Femur (tissue), 1 donor: ENCODE measurements at regions not wholly inside any gene's neighbourhood (a gene's known extent, or its start where the extent isn't known, plus 50 kb on each side); places are given as distances from the start of the nearest gene placed in this dataset.
"Not testable (repeated sequence)": the region's sequence is repeated elsewhere in the genome, so short reads cannot be mapped to it uniquely, and the experiment has no call there.

Experiments
- DNase-seq: peaks from one replicate; pipeline ENCODE4 v3.0.0-alpha.2; 2017

- no peak for DNase-seq
These were observed 280.2 kb downstream of the KCNJ3 start for GRCh38 chr2:154978710-154979109.

GRCh38 chr2:154978244-154978643 lies 279.7 kb downstream of the KCNJ3 start:
- no peak for DNase-seq

GRCh38 chr2:154974041-154974440 lies 275.5 kb downstream of the KCNJ3 start:
- DNase-seq = no peak

GRCh38 chr2:154963511-154963910 lies 265.0 kb downstream of the KCNJ3 start:
- DNase-seq = no peak

- DNase-seq = no peak
These were observed 263.2 kb downstream of the KCNJ3 start for GRCh38 chr2:154961676-154962075.

- DNase-seq = no peak
These were observed 262.5 kb downstream of the KCNJ3 start for GRCh38 chr2:154960802-154961583.

- DNase-seq = no peak
These were observed 254.0 kb downstream of the KCNJ3 start for GRCh38 chr2:154952346-154952980.

GRCh38 chr2:154947416-154947815 lies 248.9 kb downstream of the KCNJ3 start:
- DNase-seq = not testable (repeated sequence)

- DNase-seq = no peak
These were observed 247.5 kb downstream of the KCNJ3 start for GRCh38 chr2:154945984-154946383.

- no peak for DNase-seq
These were observed 242.9 kb downstream of the KCNJ3 start for GRCh38 chr2:154941379-154941778.

- no peak for DNase-seq
These were observed 235.7 kb downstream of the KCNJ3 start for GRCh38 chr2:154934213-154934612.

GRCh38 chr2:154924531-154924930 lies 226.0 kb downstream of the KCNJ3 start:
- DNase-seq = no peak

- DNase-seq = no peak
These were observed 216.1 kb downstream of the KCNJ3 start for GRCh38 chr2:154914561-154914960.

GRCh38 chr2:154912215-154912614 lies 213.7 kb downstream of the KCNJ3 start:
- no peak for DNase-seq

- DNase-seq = no peak
These were observed 213.2 kb downstream of the KCNJ3 start for GRCh38 chr2:154911729-154912128.

GRCh38 chr2:154910701-154911100 lies 212.2 kb downstream of the KCNJ3 start:
- no peak for DNase-seq

GRCh38 chr2:154908327-154908726 lies 209.8 kb downstream of the KCNJ3 start:
- no peak for DNase-seq
